GM18507 (cell line): ENCODE measurements at regions not wholly inside any gene's neighbourhood (a gene's known extent, or its start where the extent isn't known, plus 50 kb on each side); places are given as distances from the start of the nearest gene placed in this dataset.

Experiments
- DNase-seq: peaks from one replicate; pipeline ENCODE4 v3.0.0; 2011; ENCODE audit warnings: low read depth; ENCODE audit not compliant: insufficient read length; ENCODE audit errors: extremely low spot score
- FAIRE-seq: peaks from 2 replicates; lab custom pipeline; 2011; peaks lifted over from hg19 to GRCh38; lab: Jason Lieb, UNC

DNA sequence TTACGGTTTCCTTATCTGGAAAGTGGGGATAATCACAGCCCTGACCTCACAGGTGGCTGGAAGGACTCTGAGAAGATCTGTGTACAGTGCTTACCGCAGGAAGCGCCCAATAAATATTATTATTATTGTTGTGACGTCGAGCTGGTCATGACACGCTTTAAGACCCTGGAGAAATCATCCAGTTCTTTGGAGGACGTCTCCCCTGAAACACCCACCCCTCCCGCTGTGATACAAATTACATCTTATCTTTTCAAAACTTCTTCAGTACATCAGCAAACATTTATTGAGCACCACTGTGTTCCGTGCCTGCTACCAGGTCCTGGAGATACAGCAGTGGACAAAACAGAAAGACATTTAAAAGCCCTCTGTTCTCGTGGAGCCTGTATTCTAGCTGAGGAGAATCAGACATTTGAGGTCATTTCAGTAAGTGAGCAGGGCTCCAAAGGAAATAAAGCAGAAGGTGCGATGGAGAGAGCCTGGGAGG, 118.7 kb downstream of the CEBPB start:
- no peak for FAIRE-seq
- no peak for DNase-seq

GRCh38 chr20:50309764-50310672, 119.4 kb downstream of the CEBPB start:
- DNase-seq = no peak
- no peak for FAIRE-seq

DNA sequence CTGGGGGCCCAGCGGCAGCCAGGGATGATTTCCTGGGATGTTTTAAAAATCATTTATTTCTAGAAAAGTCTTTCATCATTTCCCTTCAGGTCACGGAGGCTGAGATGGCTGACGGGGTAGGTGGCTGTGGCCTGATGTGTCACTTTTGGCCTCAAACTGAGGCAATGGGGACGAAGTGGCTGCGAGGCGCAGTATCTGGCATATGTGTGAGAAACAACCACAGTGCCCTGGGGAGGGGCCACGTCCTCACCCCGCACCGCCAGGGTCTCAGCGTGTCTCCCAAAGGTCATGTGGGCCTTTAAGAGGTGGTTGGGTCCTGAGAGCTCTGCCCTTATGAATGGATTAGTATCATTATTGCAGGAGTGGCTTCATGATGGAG, 120.0 kb downstream of the CEBPB start:
- no peak for FAIRE-seq
- DNase-seq = no peak

DNA sequence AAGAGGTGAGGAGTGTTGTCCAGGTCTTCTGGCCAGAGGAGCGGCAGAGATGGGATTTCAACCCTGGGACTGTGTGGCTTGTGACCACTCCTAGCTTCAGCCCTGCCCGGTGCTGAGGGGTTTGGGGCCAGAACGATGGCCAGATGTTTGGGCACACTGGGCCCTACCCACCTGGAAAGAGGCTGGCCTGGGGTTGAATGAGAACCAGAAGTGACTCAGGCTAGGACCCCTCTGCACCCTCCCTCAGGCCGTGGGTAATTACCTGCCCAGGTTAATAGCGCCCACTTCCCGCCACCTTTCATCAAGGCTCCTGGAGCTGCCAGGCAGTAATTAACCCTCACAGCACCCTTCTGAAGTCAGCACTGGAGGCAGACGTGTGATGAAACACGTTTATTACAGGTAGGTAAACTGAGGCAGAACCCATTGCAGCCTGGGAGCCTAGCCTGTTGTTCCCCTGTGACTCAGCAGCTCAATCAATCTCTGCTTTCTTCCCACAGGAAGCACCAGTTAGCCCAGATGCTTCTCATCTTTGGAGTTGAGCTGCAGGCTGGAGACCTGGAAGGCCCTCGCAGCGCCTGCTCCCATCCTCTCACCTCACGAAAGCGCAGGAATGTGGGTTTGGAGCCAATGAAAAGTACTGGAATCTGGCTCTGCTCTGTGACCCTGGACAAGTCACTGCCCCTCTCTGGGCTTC, 120.8 kb downstream of the CEBPB start:
- DNase-seq (no peak), FAIRE-seq (no peak)

GRCh38 chr20:50312002-50312681, 121.5 kb downstream of the CEBPB start:
- FAIRE-seq = no peak
- DNase-seq = no peak

DNA sequence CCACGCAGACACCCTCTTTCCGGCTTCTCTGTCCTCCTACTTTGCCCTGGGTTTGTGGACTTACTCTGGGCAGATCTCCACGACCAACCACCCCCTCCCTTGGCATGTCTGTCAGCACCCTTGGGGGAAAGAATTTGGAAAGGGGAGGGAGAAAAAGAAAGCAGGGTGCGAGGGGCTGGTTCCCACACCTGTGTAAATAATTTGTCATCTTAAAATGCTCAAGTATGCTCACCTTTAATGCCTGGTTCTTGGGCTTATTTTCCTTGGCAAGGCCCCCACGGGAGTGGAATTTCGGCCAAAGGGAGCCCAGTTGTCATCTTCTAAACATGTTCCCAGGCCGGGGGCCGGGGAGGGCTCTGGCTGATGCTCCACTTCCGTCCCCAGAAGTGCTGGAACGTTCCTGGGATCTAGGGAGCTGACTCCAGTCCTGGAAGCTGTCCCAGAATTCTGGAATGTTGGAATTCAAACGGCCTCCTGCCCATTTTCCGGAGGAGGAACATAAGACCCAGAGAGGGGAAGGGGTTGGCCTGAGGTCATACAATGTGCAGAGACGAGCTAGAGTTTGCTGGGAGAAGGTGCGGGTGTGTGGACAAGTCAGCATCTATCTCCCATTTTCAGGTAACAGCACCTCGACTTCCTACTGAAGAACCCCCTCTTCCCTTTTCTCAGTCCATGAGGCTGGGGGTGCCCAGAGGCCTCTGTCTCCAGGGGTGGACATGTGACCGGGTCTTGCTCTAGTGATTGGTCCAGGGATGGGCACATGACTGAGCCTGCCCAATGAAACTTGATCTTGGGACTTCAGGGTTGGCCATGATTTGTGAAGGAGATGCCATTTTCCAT, 122.3 kb downstream of the CEBPB start:
- DNase-seq (no peak), FAIRE-seq (no peak)

GRCh38 chr20:50313522-50313820, 122.8 kb downstream of the CEBPB start:
- FAIRE-seq (no peak), DNase-seq (no peak)

GRCh38 chr20:50313827-50314677, 123.4 kb downstream of the CEBPB start:
- no peak for DNase-seq

GRCh38 chr20:50314678-50315335, 124.2 kb downstream of the CEBPB start:
- FAIRE-seq (no peak), DNase-seq (no peak)

More at GRCh38 chr20:50313827-50314677, 123.4 kb downstream of the CEBPB start:
- FAIRE-seq = no peak

DNA sequence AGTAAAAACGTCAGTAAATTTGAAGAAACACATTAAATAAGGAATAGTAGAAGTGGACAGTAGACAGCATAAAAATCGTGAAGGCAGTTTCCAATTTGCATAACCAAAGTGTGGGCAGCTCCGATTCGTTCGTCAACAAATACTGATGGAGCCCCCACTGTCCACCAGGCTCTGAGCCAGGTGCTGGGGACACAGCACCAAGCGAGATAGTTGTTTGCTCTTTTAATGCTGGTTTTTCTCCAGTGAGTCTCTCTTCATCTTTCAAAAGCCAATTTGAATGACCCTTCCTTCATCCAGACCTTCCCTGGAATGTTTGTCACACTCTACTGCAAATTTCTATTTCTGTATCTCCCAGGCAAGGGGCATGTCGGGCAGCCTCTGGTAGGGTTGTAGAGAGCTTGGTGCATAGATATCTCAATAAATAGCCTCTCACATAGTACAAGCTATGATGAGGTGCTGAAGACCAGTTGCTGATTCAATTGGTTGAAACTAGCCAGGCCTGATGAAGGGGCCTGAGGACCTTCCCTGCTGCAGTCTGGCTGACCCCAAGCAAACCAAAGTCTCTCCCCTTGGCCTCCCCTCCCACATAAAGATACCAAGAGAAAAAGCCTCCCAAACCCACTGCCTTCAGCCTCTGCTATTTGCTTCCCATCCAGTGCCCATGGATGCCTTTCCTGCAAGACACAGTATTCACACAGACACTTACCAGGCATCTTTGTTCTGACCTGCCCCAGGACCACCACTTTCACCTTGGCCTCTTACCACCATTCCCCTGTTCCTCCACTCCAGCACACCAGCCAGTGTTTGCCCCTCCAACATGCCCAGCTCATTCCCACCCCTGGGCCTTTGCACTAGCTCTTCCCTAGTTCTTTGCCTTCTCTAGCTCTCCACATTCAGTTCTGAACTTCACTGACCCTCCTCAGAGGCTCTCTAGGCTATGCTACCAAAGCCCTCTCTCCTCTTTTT, 125.2 kb downstream of the CEBPB start:
- DNase-seq (no peak), FAIRE-seq (no peak)

DNA sequence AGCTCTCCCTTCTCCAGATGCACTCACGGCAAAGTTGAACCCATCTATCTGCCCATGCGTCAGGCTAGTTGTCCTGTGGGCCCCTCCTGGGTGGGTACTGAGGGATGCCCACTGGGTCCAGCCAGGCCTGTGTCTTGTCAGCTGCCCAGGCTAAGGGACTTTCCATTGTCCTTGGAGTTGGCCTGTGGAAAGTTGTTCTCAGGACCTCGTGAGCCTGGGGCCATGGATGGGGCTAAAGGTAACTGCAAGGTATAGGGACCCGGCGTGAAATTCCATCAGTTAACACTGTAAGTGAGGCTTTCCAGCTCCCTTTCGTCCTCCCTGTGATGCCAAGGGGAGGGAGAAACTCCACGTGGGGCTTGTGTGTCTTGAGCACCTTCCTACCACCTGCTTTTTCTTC, 126.5 kb downstream of the CEBPB start:
- no peak for DNase-seq
- FAIRE-seq = no peak

DNA sequence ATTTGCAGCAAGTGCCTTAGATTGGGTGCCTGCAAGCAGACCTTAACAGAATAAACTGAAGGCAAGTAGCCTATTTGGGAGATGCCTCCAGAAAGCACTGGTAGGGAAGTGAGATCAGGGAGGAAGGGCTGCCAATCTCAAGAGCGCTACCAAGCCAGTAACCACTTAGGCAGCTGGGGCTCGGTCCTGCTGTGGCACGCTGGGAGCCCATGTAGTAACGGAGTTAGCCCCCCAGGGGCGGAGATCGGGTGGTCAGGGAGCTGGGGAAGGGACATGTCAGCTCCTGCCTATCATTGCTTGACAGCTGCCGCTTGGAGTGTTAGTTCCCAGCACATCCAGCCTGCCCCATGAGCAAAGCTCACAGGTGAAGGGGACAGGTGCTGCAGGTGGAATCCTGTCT, 127.0 kb downstream of the CEBPB start:
- no peak for DNase-seq
- FAIRE-seq = no peak

- no peak for FAIRE-seq
- no peak for DNase-seq
Observed at GRCh38 chr20:50318710-50319109, 128.1 kb downstream of the CEBPB start.

GRCh38 chr20:50320005-50320900, 129.6 kb downstream of the CEBPB start:
- FAIRE-seq (no peak), DNase-seq (no peak)

GRCh38 chr20:50320901-50321796, 130.5 kb downstream of the CEBPB start:
- DNase-seq (no peak), FAIRE-seq (no peak)
